Epithelial cell of proximal tubule (primary cell): ENCODE measurements at regions not wholly inside any gene's neighbourhood (a gene's known extent, or its start where the extent isn't known, plus 50 kb on each side); places are given as distances from the start of the nearest gene placed in this dataset.
"Not testable (repeated sequence)": the region's sequence is repeated elsewhere in the genome, so short reads cannot be mapped to it uniquely, and the experiment has no call there.

Source experiments
- DNase-seq: peaks from one replicate; pipeline ENCODE4 v3.0.0-alpha.2; 2011; ENCODE audit warnings: low read depth
- H3K4me3 ChIP-seq: 2 replicates; pipeline ENCODE4 v1.5.1; 2011; ENCODE audit warnings: low read depth, mild to moderate bottlenecking, low read length
- CTCF ChIP-seq: conservative IDR thresholded peaks from 2 replicates; pipeline ENCODE4 v1.5.1; 2012; ENCODE audit warnings: low read depth, mild to moderate bottlenecking, low read length

- TF ChIP-seq CTCF = no peak
- H3K4me3 ChIP-seq = no peak overlapping the region
- DNase-seq = no peak
Measured at GRCh38 chr6:149139782-149140136, 177.8 kb upstream of the TAB2 start.

GRCh38 chr6:149140137-149140909 is 177.2 kb upstream of the TAB2 start:
- DNase-seq = no peak
- TF ChIP-seq CTCF = no peak
- no peak overlapping the region for H3K4me3 ChIP-seq

DNA sequence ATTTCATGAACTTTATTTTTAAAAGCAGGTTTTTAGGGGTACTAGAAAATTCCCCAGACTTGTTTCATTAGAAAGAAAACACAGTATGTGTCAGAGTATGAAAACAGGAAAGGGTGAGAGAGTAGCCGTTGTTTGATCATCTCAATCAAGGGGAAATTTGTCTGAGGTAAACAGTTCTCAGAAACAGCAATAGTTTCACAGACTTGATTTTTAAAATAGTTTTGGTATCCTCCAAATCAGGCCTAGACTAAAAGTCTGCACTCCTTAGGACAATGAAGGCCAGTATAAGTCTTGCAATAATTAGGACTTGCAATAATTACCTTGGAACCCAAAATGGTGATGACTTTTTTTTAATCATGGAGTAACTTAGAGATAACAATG is 176.6 kb upstream of the TAB2 start:
- no peak for DNase-seq
- no peak for TF ChIP-seq CTCF
- no peak overlapping the region for H3K4me3 ChIP-seq

GRCh38 chr6:149142924-149143429 is 174.5 kb upstream of the TAB2 start:
- DNase-seq = no peak
- H3K4me3 ChIP-seq = no peak overlapping the region
- TF ChIP-seq CTCF = no peak

GRCh38 chr6:149145800-149146199 is 171.7 kb upstream of the TAB2 start:
- not testable (repeated sequence) for H3K4me3 ChIP-seq, DNase-seq

GRCh38 chr6:149147195-149147594 is 170.3 kb upstream of the TAB2 start:
- no peak overlapping the region for H3K4me3 ChIP-seq
- DNase-seq = no peak
- TF ChIP-seq CTCF = no peak

DNA sequence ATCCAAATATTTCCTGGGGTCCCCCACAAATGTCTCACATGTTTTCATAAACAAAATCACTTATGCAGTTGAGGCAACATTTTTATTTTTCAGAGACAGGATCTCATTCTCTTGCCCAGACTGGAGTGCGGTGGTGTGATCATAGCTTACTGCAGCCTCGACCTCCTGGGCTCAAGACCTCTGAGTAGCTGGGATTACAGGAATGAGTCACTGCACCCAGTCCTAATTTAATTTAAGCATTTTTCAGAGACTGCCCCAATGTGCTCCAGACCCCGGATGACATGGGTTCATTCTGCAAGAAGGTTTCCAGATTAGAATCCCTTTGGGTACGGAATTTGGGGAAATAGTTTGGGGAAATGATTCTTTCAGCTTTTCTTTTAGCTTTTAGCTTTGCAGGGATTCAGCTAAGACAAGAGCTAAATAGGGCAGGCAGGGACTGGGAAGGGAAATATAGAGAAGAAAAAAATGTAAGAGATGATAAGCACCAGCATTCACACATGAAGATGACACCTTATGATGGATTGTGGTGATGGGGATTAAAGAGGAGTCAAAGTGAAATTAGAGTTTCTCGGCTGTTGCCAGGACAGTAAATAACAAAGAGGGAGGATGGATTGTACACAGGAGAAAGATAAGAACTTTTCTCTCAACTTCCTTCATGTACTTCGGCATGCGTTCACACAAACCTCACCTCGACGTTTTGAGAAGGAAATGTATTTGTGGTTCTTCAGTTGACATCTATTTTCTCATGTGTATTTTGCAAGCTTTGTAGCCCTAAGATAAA is 169.4 kb upstream of the TAB2 start:
- no peak for TF ChIP-seq CTCF
- no peak for DNase-seq
- H3K4me3 ChIP-seq = no peak overlapping the region
